ENCODE measurements at regions not wholly inside any gene's neighbourhood (a gene's known extent, or its start where the extent isn't known, plus 50 kb on each side); places are given as distances from the start of the nearest gene placed in this dataset.
"Not testable (repeated sequence)": the region's sequence is repeated elsewhere in the genome, so short reads cannot be mapped to it uniquely, and the experiment has no call there.

DNA sequence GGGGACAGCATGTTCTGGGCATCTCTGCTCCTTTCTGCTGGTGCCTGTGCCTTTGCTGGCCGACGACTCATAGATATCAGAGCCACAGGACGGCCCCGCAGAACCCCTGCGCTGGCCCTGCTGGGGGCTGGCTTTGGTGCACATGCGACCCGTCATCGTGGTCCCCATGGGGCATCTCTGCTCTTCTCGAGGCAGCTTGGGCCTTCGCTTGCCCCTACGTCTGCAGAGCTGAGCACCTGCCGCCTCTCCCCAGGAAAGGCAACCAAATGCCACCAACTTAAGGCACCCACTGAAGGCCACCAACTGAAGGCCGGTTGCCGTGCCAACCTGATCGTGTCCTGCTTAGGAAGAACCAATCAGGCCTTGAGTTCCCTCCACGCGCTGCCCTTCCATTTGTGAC lies 153.1 kb downstream of the FOXD4L6 start:
- TF ChIP-seq, protein P1, sequence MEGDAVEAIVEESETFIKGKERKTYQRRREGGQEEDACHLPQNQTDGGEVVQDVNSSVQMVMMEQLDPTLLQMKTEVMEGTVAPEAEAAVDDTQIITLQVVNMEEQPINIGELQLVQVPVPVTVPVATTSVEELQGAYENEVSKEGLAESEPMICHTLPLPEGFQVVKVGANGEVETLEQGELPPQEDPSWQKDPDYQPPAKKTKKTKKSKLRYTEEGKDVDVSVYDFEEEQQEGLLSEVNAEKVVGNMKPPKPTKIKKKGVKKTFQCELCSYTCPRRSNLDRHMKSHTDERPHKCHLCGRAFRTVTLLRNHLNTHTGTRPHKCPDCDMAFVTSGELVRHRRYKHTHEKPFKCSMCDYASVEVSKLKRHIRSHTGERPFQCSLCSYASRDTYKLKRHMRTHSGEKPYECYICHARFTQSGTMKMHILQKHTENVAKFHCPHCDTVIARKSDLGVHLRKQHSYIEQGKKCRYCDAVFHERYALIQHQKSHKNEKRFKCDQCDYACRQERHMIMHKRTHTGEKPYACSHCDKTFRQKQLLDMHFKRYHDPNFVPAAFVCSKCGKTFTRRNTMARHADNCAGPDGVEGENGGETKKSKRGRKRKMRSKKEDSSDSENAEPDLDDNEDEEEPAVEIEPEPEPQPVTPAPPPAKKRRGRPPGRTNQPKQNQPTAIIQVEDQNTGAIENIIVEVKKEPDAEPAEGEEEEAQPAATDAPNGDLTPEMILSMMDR (IDR thresholded peaks at IDR 0.05; ENCODE audit: low read depth, low read length, poor library complexity, severe bottlenecking): not testable (repeated sequence)
- not testable (repeated sequence) for TF ChIP-seq EZH2phosphoT487 (IDR thresholded peaks at IDR 0.05; ENCODE audit: borderline replicate concordance, low read length)
